WTC11 (cell line): ENCODE measurements at regions not wholly inside any gene's neighbourhood (a gene's known extent, or its start where the extent isn't known, plus 50 kb on each side); places are given as distances from the start of the nearest gene placed in this dataset.

Experiments
- ATAC-seq: fragments of 200-7000 bp; cut with Tn5 transposase; 2 replicates; pipeline ENCODE4 v1.10.0; 2021; ENCODE audit warnings: mild to moderate bottlenecking, moderate library complexity
- CTCF ChIA-PET: fragments of 300-600 bp; sonication (Branson Sonifier 250); formaldehyde crosslinking; loops from one replicate; lab custom pipeline; 2021; ENCODE audit warnings: antibody characterized with exemption; lab: Charles Lee
- POLR2A ChIA-PET: fragments of 350-600 bp; sonication (Branson Sonifier 250); formaldehyde crosslinking; loops from one replicate; lab custom pipeline; 2021; ENCODE audit warnings: antibody characterized with exemption; lab: Charles Lee
- DNase-seq: peaks from one replicate; pipeline ENCODE4 v3.0.0; 2021; ENCODE audit warnings: low spot score
- H3K27ac Mint-ChIP-seq: 2 replicates; pipeline ENCODE4 v1.8.0; 2021; ENCODE audit warnings: mixed read lengths
- H3K27me3 Mint-ChIP-seq: 2 replicates; pipeline ENCODE4 v1.8.0; 2021; ENCODE audit warnings: low read depth, mild to moderate bottlenecking, moderate library complexity, mixed read lengths
- H3K36me3 Mint-ChIP-seq: 2 replicates; pipeline ENCODE4 v1.8.0; 2021; ENCODE audit warnings: mixed read lengths
- H3K4me1 Mint-ChIP-seq: 2 replicates; pipeline ENCODE4 v1.8.0; 2022; ENCODE audit warnings: mixed read lengths
- H3K4me3 Mint-ChIP-seq: 2 replicates; pipeline ENCODE4 v1.8.0; 2021; ENCODE audit warnings: mild to moderate bottlenecking, moderate library complexity, mixed read lengths
- H3K9me3 Mint-ChIP-seq: 2 replicates; pipeline ENCODE4 v1.8.0; 2021; ENCODE audit warnings: mixed read lengths
- FOXJ3 ChIP-seq: sonication (generic); formaldehyde crosslinking; IDR thresholded peaks from 2 replicates; pipeline ENCODE4 v1.9.0; 2021; ENCODE audit warnings: missing genetic modification reagents, mild to moderate bottlenecking, borderline replicate concordance
- FOXP1 ChIP-seq: sonication (generic); formaldehyde crosslinking; IDR thresholded peaks from 2 replicates; pipeline ENCODE4 v1.8.0; 2022; ENCODE audit warnings: missing genetic modification reagents, mild to moderate bottlenecking, moderate library complexity, borderline replicate concordance
- GABPB1 ChIP-seq: sonication (generic); formaldehyde crosslinking; IDR thresholded peaks from 2 replicates; pipeline ENCODE4 v1.8.1; 2023; ENCODE audit warnings: mild to moderate bottlenecking, missing genetic modification reagents
- GTF2I ChIP-seq: fragments of 250-450 bp; sonication (Bioruptor Pico); conservative IDR thresholded peaks from 2 replicates; pipeline ENCODE4 v1.4.0; 2021; ENCODE audit warnings: mild to moderate bottlenecking
- NR1H2 ChIP-seq: sonication (generic); formaldehyde crosslinking; IDR thresholded peaks from 2 replicates; pipeline ENCODE4 v1.9.0; 2021; ENCODE audit warnings: mild to moderate bottlenecking, moderate library complexity, missing genetic modification reagents
- TCF7 ChIP-seq: sonication (generic); formaldehyde crosslinking; IDR thresholded peaks from 2 replicates; pipeline ENCODE4 v1.8.0; 2022; ENCODE audit warnings: mild to moderate bottlenecking, low read depth, missing genetic modification reagents, moderate library complexity
- TP53 ChIP-seq: sonication (generic); formaldehyde crosslinking; IDR thresholded peaks from 2 replicates; pipeline ENCODE4 v1.8.1; 2023; ENCODE audit warnings: mild to moderate bottlenecking, missing genetic modification reagents
- ZNF263 ChIP-seq: sonication (generic); formaldehyde crosslinking; IDR thresholded peaks from 2 replicates; pipeline ENCODE4 v1.8.1; 2022; ENCODE audit warnings: low read depth, mild to moderate bottlenecking, moderate library complexity, missing genetic modification reagents
- ZNF416 ChIP-seq: fragments of 250-450 bp; sonication (Bioruptor Pico); IDR thresholded peaks from 2 replicates; pipeline ENCODE4 v1.9.0; 2021; ENCODE audit warnings: mild to moderate bottlenecking, inconsistent platforms
- TF ChIP-seq, protein P1 (sequence below): sonication (generic); formaldehyde crosslinking; IDR thresholded peaks from 2 replicates; pipeline ENCODE4 v1.8.1; 2023; ENCODE audit warnings: mild to moderate bottlenecking, moderate library complexity, missing genetic modification reagents
- TF ChIP-seq, protein P2 (sequence below): fragments of 250-450 bp; sonication (Bioruptor Pico); IDR thresholded peaks from 2 replicates; pipeline ENCODE4 v1.9.0; 2021; ENCODE audit warnings: mild to moderate bottlenecking
- TF ChIP-seq, protein P3 (sequence below): fragments of 250-450 bp; sonication (Bioruptor Pico); IDR thresholded peaks from 2 replicates; pipeline ENCODE4 v1.9.0; 2021; ENCODE audit warnings: mild to moderate bottlenecking, borderline replicate concordance
- TF ChIP-seq, protein P4 (sequence below): sonication (generic); formaldehyde crosslinking; conservative IDR thresholded peaks from 2 replicates; pipeline ENCODE4 v1.8.1; 2023; ENCODE audit warnings: mild to moderate bottlenecking, low read depth, missing genetic modification reagents, moderate library complexity
- TF ChIP-seq, protein P5 (sequence below): sonication (generic); formaldehyde crosslinking; conservative IDR thresholded peaks from 2 replicates; pipeline ENCODE4 v1.8.1; 2022; ENCODE audit warnings: mild to moderate bottlenecking, missing genetic modification reagents
- TF ChIP-seq, protein P6 (sequence below): sonication (generic); formaldehyde crosslinking; IDR thresholded peaks from 2 replicates; pipeline ENCODE4 v1.8.1; 2022; ENCODE audit warnings: missing genetic modification reagents, borderline replicate concordance
- TF ChIP-seq, protein P7 (sequence below): sonication (generic); formaldehyde crosslinking; IDR thresholded peaks from 2 replicates; pipeline ENCODE4 v1.8.0; 2022; ENCODE audit warnings: mild to moderate bottlenecking, missing genetic modification reagents

DNA sequence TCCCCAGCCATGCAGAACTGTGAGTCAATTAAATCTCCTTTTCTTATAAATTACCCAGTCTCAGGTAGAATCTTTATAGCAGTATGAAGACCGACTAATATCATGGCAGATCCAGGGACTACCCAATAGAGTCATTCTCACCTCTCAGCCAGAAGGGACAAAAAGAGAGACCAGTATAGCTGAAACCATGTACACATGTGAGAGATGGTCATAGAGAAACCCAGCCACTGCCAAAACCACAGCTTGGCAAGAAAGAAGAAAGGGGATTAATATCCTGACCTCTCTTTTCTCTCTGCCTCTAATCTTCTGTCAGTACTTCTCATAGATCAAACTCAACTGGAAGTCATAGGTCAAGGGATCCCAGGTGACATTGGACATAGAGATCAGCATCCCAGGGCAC is 109.8 kb downstream of the CCDC34 start (continued):
- TF ChIP-seq, protein P1, sequence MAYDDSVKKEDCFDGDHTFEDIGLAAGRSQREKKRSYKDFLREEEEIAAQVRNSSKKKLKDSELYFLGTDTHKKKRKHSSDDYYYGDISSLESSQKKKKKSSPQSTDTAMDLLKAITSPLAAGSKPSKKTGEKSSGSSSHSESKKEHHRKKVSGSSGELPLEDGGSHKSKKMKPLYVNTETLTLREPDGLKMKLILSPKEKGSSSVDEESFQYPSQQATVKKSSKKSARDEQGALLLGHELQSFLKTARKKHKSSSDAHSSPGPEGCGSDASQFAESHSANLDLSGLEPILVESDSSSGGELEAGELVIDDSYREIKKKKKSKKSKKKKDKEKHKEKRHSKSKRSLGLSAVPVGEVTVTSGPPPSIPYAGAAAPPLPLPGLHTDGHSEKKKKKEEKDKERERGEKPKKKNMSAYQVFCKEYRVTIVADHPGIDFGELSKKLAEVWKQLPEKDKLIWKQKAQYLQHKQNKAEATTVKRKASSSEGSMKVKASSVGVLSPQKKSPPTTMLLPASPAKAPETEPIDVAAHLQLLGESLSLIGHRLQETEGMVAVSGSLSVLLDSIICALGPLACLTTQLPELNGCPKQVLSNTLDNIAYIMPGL (CRISPR knock-in tag): no peak
- TF ChIP-seq, protein P2, sequence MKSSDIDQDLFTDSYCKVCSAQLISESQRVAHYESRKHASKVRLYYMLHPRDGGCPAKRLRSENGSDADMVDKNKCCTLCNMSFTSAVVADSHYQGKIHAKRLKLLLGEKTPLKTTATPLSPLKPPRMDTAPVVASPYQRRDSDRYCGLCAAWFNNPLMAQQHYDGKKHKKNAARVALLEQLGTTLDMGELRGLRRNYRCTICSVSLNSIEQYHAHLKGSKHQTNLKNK (CRISPR knock-in tag): no peak

DNA sequence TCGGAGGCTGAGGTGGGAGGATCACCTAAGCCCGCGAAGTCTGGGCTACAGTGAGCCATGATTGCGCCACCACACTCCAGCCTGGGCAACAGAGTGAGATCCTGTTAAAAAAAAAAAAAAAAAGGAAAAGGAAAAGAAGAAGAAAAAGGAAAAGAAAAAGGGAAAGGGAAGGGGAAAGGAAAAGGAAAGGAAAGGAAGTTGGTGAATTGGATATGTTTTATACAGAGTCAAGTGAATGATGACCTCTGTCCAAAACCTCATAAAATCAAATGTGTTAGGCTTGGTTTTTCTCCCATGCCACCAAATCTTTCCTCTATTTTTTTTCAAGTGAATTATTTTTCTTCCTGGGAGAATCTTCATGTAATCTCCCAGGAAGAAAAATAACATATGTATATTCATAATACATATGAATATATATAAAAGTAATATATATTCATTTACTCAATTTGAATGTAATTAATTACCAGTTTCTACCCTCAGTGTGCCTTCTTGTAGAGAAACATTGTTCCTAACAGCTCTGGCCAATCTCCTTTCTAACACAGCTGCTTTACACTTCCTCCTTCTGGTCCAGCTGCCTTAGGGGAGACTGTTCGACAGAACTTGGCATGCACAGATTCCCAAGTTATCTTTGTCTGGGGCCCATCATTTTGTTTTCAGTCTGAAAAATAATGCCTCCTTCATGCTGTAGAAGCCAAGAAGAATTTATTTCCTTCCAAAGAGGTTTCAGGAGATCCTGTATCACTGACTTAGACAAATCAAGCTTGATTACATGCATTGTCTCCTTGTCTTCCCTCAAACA is 111.9 kb downstream of the CCDC34 start:
- TF ChIP-seq, protein P3, sequence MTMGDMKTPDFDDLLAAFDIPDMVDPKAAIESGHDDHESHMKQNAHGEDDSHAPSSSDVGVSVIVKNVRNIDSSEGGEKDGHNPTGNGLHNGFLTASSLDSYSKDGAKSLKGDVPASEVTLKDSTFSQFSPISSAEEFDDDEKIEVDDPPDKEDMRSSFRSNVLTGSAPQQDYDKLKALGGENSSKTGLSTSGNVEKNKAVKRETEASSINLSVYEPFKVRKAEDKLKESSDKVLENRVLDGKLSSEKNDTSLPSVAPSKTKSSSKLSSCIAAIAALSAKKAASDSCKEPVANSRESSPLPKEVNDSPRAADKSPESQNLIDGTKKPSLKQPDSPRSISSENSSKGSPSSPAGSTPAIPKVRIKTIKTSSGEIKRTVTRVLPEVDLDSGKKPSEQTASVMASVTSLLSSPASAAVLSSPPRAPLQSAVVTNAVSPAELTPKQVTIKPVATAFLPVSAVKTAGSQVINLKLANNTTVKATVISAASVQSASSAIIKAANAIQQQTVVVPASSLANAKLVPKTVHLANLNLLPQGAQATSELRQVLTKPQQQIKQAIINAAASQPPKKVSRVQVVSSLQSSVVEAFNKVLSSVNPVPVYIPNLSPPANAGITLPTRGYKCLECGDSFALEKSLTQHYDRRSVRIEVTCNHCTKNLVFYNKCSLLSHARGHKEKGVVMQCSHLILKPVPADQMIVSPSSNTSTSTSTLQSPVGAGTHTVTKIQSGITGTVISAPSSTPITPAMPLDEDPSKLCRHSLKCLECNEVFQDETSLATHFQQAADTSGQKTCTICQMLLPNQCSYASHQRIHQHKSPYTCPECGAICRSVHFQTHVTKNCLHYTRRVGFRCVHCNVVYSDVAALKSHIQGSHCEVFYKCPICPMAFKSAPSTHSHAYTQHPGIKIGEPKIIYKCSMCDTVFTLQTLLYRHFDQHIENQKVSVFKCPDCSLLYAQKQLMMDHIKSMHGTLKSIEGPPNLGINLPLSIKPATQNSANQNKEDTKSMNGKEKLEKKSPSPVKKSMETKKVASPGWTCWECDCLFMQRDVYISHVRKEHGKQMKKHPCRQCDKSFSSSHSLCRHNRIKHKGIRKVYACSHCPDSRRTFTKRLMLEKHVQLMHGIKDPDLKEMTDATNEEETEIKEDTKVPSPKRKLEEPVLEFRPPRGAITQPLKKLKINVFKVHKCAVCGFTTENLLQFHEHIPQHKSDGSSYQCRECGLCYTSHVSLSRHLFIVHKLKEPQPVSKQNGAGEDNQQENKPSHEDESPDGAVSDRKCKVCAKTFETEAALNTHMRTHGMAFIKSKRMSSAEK (CRISPR knock-in tag): no peak
- TF ChIP-seq, protein P4, sequence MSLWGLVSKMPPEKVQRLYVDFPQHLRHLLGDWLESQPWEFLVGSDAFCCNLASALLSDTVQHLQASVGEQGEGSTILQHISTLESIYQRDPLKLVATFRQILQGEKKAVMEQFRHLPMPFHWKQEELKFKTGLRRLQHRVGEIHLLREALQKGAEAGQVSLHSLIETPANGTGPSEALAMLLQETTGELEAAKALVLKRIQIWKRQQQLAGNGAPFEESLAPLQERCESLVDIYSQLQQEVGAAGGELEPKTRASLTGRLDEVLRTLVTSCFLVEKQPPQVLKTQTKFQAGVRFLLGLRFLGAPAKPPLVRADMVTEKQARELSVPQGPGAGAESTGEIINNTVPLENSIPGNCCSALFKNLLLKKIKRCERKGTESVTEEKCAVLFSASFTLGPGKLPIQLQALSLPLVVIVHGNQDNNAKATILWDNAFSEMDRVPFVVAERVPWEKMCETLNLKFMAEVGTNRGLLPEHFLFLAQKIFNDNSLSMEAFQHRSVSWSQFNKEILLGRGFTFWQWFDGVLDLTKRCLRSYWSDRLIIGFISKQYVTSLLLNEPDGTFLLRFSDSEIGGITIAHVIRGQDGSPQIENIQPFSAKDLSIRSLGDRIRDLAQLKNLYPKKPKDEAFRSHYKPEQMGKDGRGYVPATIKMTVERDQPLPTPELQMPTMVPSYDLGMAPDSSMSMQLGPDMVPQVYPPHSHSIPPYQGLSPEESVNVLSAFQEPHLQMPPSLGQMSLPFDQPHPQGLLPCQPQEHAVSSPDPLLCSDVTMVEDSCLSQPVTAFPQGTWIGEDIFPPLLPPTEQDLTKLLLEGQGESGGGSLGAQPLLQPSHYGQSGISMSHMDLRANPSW (CRISPR knock-in tag): no peak
- TF ChIP-seq TCF7 (CRISPR knock-in tag): no peak
- no peak for TF ChIP-seq FOXJ3 (CRISPR knock-in tag)
- TF ChIP-seq ZNF416 (CRISPR knock-in tag): no peak
- no peak for TF ChIP-seq TP53 (CRISPR knock-in tag)
- TF ChIP-seq, protein P1 (CRISPR knock-in tag): no peak
- TF ChIP-seq, protein P2 (CRISPR knock-in tag): no peak
- TF ChIP-seq NR1H2: no peak
- TF ChIP-seq, protein P5, sequence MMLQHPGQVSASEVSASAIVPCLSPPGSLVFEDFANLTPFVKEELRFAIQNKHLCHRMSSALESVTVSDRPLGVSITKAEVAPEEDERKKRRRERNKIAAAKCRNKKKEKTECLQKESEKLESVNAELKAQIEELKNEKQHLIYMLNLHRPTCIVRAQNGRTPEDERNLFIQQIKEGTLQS (CRISPR knock-in tag): no peak
- TF ChIP-seq GABPB1: no peak
- no peak for TF ChIP-seq FOXP1
- TF ChIP-seq GTF2I (CRISPR knock-in tag): no peak
- TF ChIP-seq ZNF263: no peak
- TF ChIP-seq, protein P6, sequence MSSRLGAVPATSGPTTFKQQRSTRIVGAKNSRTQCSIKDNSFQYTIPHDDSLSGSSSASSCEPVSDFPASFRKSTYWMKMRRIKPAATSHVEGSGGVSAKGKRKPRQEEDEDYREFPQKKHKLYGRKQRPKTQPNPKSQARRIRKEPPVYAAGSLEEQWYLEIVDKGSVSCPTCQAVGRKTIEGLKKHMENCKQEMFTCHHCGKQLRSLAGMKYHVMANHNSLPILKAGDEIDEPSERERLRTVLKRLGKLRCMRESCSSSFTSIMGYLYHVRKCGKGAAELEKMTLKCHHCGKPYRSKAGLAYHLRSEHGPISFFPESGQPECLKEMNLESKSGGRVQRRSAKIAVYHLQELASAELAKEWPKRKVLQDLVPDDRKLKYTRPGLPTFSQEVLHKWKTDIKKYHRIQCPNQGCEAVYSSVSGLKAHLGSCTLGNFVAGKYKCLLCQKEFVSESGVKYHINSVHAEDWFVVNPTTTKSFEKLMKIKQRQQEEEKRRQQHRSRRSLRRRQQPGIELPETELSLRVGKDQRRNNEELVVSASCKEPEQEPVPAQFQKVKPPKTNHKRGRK (CRISPR knock-in tag): no peak
- TF ChIP-seq, protein P7, sequence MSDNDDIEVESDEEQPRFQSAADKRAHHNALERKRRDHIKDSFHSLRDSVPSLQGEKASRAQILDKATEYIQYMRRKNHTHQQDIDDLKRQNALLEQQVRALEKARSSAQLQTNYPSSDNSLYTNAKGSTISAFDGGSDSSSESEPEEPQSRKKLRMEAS (CRISPR knock-in tag): no peak
- CTCF ChIA-PET: interaction anchor here (1.5 kb wide), 1 partner anchor 45 kb away, joined by 7 read pairs; no protein-coding TSS in a partner anchor
- POLR2A ChIA-PET: interaction anchor here (0.7 kb wide), 2 partner anchors 8 to 108 kb away, joined by 4 read pairs; no protein-coding TSS in a partner anchor

More for the DNA sequence above, 111.9 kb downstream of the CCDC34 start:
- Mint-ChIP-seq H3K4me1 (peaks cover 22% of the 10 kb centered on the region), H3K36me3 (peaks cover 2% of the 10 kb centered on the region; the same call in 1 of the 2 replicates), H3K9me3 (peaks cover 15% of the 10 kb centered on the region), H3K27me3 (no peaks in the 10 kb centered on the region), H3K27ac (no peak overlapping the region), H3K4me3 (no peak overlapping the region)
- no peak for ATAC-seq
- no peak for DNase-seq
